HepG2 (cell line): ENCODE measurements at regions not wholly inside any gene's neighbourhood (a gene's known extent, or its start where the extent isn't known, plus 50 kb on each side); places are given as distances from the start of the nearest gene placed in this dataset.

Experiments used
- ATAC-seq: fragments of 200-7000 bp; cut with Tn5 transposase; 3 replicates; pipeline ENCODE4 v1.9.1; 2020; ENCODE audit warnings: mild to moderate bottlenecking, moderate library complexity
- BruUV-seq: library from RNA; stranded (reverse); fragments of 400-500 nt; replicated peaks from 2 replicates; lab custom pipeline; 2021; lab: Mats Ljungman, UMichigan
- CTCF ChIA-PET: fragments of 300-600 bp; formaldehyde crosslinking; extraction: SDS; loops from one replicate; lab custom pipeline; 2021; ENCODE audit warnings: low total read pairs, inconsistent platforms, low intra/inter-chr PET ratio; lab: Yijun Ruan, JAX
- POLR2A ChIA-PET: fragments of 350-600 bp; sonication (Branson Sonifier 250); formaldehyde crosslinking; loops from one replicate; lab custom pipeline; 2020; ENCODE audit warnings: antibody characterized with exemption, inconsistent platforms; lab: Yijun Ruan, JAX
- DNase-seq: peaks from one replicate; pipeline ENCODE4 v3.0.0-alpha.2; 2015; ENCODE audit warnings: low spot score
- FAIRE-seq: peaks from 3 replicates; lab custom pipeline; 2011; peaks lifted over from hg19 to GRCh38; lab: Jason Lieb, UNC
- H2AFZ ChIP-seq: one replicate; pipeline ENCODE4 v1.6.1; 2011; ENCODE audit warnings: low read length, inconsistent platforms
- H3K27ac ChIP-seq: fragments of 300-600 bp; 3 replicates; pipeline ENCODE4 v1.8.0; 2011; ENCODE audit warnings: mixed run types, mild to moderate bottlenecking, mixed read lengths, low read length, inconsistent platforms; ENCODE audit not compliant: insufficient read depth; ENCODE audit errors: extremely low read length
- H3K27me3 ChIP-seq, 2 experiments: fragments of 200-600 bp in 1 of 2; 2 replicates in 1 of 2; 3 replicates in 1 of 2; pipeline versions ENCODE4 v1.6.0 to v1.8.0; 2011; ENCODE audit warnings: low read length in 2 of 2, mild to moderate bottlenecking in 2 of 2, moderate library complexity in 2 of 2, inconsistent platforms in 1 of 2; ENCODE audit not compliant: insufficient read depth in 2 of 2, control insufficient read depth in 1 of 2
- H3K36me3 ChIP-seq, 2 experiments: fragments of 200-600 bp in 1 of 2; replicated peaks in 1 of 2; 2 replicates in 1 of 2; 3 replicates in 1 of 2; pipeline versions ENCODE4 v1.5.1 to v1.8.0; 2011; ENCODE audit warnings: low read length in 2 of 2, inconsistent platforms in 1 of 2; ENCODE audit not compliant: insufficient read depth in 2 of 2, control insufficient read depth in 1 of 2
- H3K4me1 ChIP-seq: 2 replicates; pipeline ENCODE4 v1.5.1; 2012; ENCODE audit warnings: low read length, inconsistent platforms; ENCODE audit not compliant: insufficient read depth
- H3K4me2 ChIP-seq: 2 replicates; pipeline ENCODE4 v1.6.0; 2011; ENCODE audit warnings: low read depth, low read length, inconsistent platforms
- H3K4me3 ChIP-seq, 3 experiments: fragments of 200-600 bp in 1 of 3; sonication (generic), shearing (Covaris generic) in 1 of 3; replicated peaks in 1 of 3; 2 replicates each; pipeline ENCODE4 v1.5.1; 2011 to 2016; ENCODE audit warnings: low read length in 3 of 3, inconsistent platforms in 2 of 3, low read depth in 2 of 3, mild to moderate bottlenecking in 2 of 3, control low read depth in 1 of 3, mixed read lengths in 1 of 3; ENCODE audit not compliant: insufficient read depth in 1 of 3
- H3K79me2 ChIP-seq: one replicate; pipeline ENCODE4 v1.6.1; 2011; ENCODE audit warnings: low read length, inconsistent platforms; ENCODE audit not compliant: insufficient read depth
- H3K9ac ChIP-seq: 2 replicates; pipeline ENCODE4 v1.6.0; 2011; ENCODE audit warnings: mild to moderate bottlenecking, low read depth, low read length, inconsistent platforms; ENCODE audit not compliant: insufficient read depth
- H3K9me3 ChIP-seq: 2 replicates; pipeline ENCODE4 v1.5.1; 2012; ENCODE audit warnings: mild to moderate bottlenecking, low read length
- H4K20me1 ChIP-seq: 2 replicates; pipeline ENCODE4 v1.6.0; 2011; ENCODE audit warnings: inconsistent platforms, mild to moderate bottlenecking, low read length, moderate library complexity; ENCODE audit not compliant: insufficient read depth
- CHD2 ChIP-seq: IDR thresholded peaks from 2 replicates; pipeline ENCODE4 v1.6.1; 2011; ENCODE audit warnings: low read depth, low read length, improper control_type of control experiment
- PRMT3 ChIP-seq: sonication (generic); formaldehyde crosslinking; IDR thresholded peaks from 2 replicates; pipeline ENCODE4 v1.8.1; 2022; ENCODE audit warnings: low read depth, mild to moderate bottlenecking, moderate library complexity, missing genetic modification reagents, borderline replicate concordance
- RELA ChIP-seq: sonication (generic); formaldehyde crosslinking; IDR thresholded peaks from 2 replicates; pipeline ENCODE4 v1.4.0; 2020; ENCODE audit warnings: missing genetic modification reagents
- SCMH1 ChIP-seq: sonication (generic); formaldehyde crosslinking; IDR thresholded peaks from 2 replicates; pipeline ENCODE4 v1.9.0; 2021; ENCODE audit warnings: missing genetic modification reagents, mild to moderate bottlenecking, borderline replicate concordance
- SMARCC2 ChIP-seq: fragments of 450-650 bp; IDR thresholded peaks from 2 replicates; pipeline ENCODE4 v1.6.1; 2017; ENCODE audit warnings: antibody characterized with exemption, mild to moderate bottlenecking
- TARDBP ChIP-seq: sonication (generic); formaldehyde crosslinking; IDR thresholded peaks from 2 replicates; pipeline ENCODE4 v1.8.0; 2022; ENCODE audit warnings: mild to moderate bottlenecking, missing genetic modification reagents
- YEATS4 ChIP-seq: sonication (generic); formaldehyde crosslinking; IDR thresholded peaks from 2 replicates; pipeline ENCODE4 v1.4.0; 2020; ENCODE audit warnings: missing genetic modification reagents, borderline replicate concordance
- ZBTB26 ChIP-seq: IDR thresholded peaks from 2 replicates; pipeline ENCODE4 v1.6.1; 2016; ENCODE audit warnings: missing compliant biosample characterization, missing genetic modification reagents, borderline replicate concordance
- ZBTB7B ChIP-seq: sonication (generic); formaldehyde crosslinking; IDR thresholded peaks from 2 replicates; pipeline ENCODE4 v1.4.0; 2020; ENCODE audit warnings: missing genetic modification reagents
- ZNF10 ChIP-seq: sonication (generic); formaldehyde crosslinking; IDR thresholded peaks from 2 replicates; pipeline ENCODE4 v1.4.0; 2020; ENCODE audit warnings: mild to moderate bottlenecking, low read depth, missing genetic modification reagents, borderline replicate concordance
- ZNF292 ChIP-seq: sonication (generic); formaldehyde crosslinking; IDR thresholded peaks from 2 replicates; pipeline ENCODE4 v1.8.1; 2022; ENCODE audit warnings: mild to moderate bottlenecking, low read depth, missing genetic modification reagents, borderline replicate concordance
- ZNF326 ChIP-seq: sonication (generic); formaldehyde crosslinking; IDR thresholded peaks from 2 replicates; pipeline ENCODE4 v1.4.0; 2020; ENCODE audit warnings: missing genetic modification reagents, borderline replicate concordance
- ZNF562 ChIP-seq: sonication (generic); formaldehyde crosslinking; IDR thresholded peaks from 2 replicates; pipeline ENCODE4 v1.8.0; 2022; ENCODE audit warnings: missing genetic modification reagents, borderline replicate concordance
- ZNF563 ChIP-seq: sonication (generic); formaldehyde crosslinking; IDR thresholded peaks from 2 replicates; pipeline ENCODE4 v1.8.0; 2022; ENCODE audit warnings: mild to moderate bottlenecking, moderate library complexity, missing genetic modification reagents
- ZNF574 ChIP-seq: sonication (generic); formaldehyde crosslinking; IDR thresholded peaks from 2 replicates; pipeline ENCODE4 v1.4.0; 2020; ENCODE audit warnings: missing genetic modification reagents
- ZNF777 ChIP-seq: sonication (generic); formaldehyde crosslinking; IDR thresholded peaks from 2 replicates; pipeline ENCODE4 v1.4.0; 2020; ENCODE audit warnings: missing genetic modification reagents
- WGBS: methylation state at CpG from one replicate; pipeline ENCODE4 v1.1.6; 2017; ENCODE audit warnings: low lambda C conversion rate; 5-methylcytosine and 5-hydroxymethylcytosine counted together
- in situ Hi-C: cut with HindIII; loops from 2 replicates; pipeline ENCODE4 v1.10.0; 2017; ENCODE audit warnings: low pct_unique_long_range_greater_than_20kb; ENCODE audit not compliant: extremely low pct_ligation_motif_present
- intact Hi-C: fragments of 100-400 bp; cut with micrococcal nuclease; formaldehyde crosslinking; loops from one replicate; pipeline ENCODE4 v1.10.0; 2022; ENCODE audit not compliant: unreplicated experiment
- TF ChIP-seq, protein P1 (sequence below): sonication (generic); formaldehyde crosslinking; IDR thresholded peaks from 2 replicates; pipeline ENCODE4 v1.5.1; 2020; ENCODE audit warnings: mild to moderate bottlenecking, missing genetic modification reagents, borderline replicate concordance
- TF ChIP-seq, protein P2 (sequence below): IDR thresholded peaks from 2 replicates; pipeline ENCODE4 v1.6.1; 2016; ENCODE audit warnings: low read depth

GRCh38 chr5:29051509-29051908 is 2013.1 kb upstream of the CDH9 start:
- ATAC-seq, result no peak
- Histone ChIP-seq H2AFZ (no peak overlapping the region), H3K79me2 (no peaks in the 10 kb centered on the region), H3K27me3 (no peaks in the 10 kb centered on the region), H3K27ac (no peak overlapping the region), H3K9me3 (no peaks in the 10 kb centered on the region), H3K4me2 (no peak overlapping the region), H4K20me1 (no peaks in the 10 kb centered on the region), H3K36me3 (no peaks in the 10 kb centered on the region), H3K4me1 (no peaks in the 10 kb centered on the region), H3K4me3 (no peak overlapping the region), H3K9ac (no peak overlapping the region)
- ChIA-PET POLR2A (no interaction called here), CTCF (no interaction called here)
- FAIRE-seq, result no peak
- in situ Hi-C loops (no loop called here), intact Hi-C loops (no loop called here)
- no peak for DNase-seq
- WGBS, result 0% methylated on average over 4 of the region's 4 CpGs
- no peak for TF ChIP-seq ZNF292 (CRISPR knock-in tag)
- no peak for TF ChIP-seq ZNF10 (CRISPR knock-in tag)
- TF ChIP-seq ZBTB7B (CRISPR knock-in tag), result no peak
- no peak for TF ChIP-seq YEATS4 (CRISPR knock-in tag)
- TF ChIP-seq TARDBP (CRISPR knock-in tag), result no peak
- TF ChIP-seq ZNF563 (CRISPR knock-in tag), result no peak
- TF ChIP-seq ZBTB26 (CRISPR knock-in tag), result no peak
- TF ChIP-seq ZNF326, result no peak
- TF ChIP-seq RELA (CRISPR knock-in tag), result no peak
- TF ChIP-seq, protein P1, sequence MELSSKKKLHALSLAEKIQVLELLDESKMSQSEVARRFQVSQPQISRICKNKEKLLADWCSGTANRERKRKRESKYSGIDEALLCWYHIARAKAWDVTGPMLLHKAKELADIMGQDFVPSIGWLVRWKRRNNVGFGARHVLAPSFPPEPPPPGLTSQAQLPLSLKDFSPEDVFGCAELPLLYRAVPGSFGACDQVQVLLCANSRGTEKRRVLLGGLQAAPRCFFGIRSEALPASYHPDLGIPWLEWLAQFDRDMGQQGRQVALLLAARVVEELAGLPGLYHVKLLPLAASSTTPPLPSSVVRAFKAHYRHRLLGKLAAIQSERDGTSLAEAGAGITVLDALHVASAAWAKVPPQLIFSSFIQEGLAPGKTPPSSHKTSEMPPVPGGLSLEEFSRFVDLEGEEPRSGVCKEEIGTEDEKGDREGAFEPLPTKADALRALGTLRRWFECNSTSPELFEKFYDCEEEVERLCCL (CRISPR knock-in tag), result no peak
- TF ChIP-seq CHD2, result no peak
- no peak for TF ChIP-seq ZNF562
- no peak for TF ChIP-seq ZNF777 (CRISPR knock-in tag)
- TF ChIP-seq SCMH1 (CRISPR knock-in tag), result no peak
- TF ChIP-seq, protein P2, sequence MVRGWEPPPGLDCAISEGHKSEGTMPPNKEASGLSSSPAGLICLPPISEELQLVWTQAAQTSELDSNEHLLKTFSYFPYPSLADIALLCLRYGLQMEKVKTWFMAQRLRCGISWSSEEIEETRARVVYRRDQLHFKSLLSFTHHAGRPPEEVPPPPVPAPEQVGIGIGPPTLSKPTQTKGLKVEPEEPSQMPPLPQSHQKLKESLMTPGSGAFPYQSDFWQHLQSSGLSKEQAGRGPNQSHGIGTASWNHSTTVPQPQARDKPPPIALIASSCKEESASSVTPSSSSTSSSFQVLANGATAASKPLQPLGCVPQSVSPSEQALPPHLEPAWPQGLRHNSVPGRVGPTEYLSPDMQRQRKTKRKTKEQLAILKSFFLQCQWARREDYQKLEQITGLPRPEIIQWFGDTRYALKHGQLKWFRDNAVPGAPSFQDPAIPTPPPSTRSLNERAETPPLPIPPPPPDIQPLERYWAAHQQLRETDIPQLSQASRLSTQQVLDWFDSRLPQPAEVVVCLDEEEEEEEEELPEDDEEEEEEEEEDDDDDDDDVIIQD (CRISPR knock-in tag), result no peak
- TF ChIP-seq ZNF574, result no peak
- TF ChIP-seq SMARCC2, result no peak
- no peak for TF ChIP-seq PRMT3 (CRISPR knock-in tag)
- BruUV-seq, result no TSS peak
